ENCODE measurements at regions not wholly inside any gene's neighbourhood (a gene's known extent, or its start where the extent isn't known, plus 50 kb on each side); places are given as distances from the start of the nearest gene placed in this dataset.

- FAIRE-seq (no peak), ATAC-seq (no peak), DNase-seq (ENCODE audit: low spot score) (no peak)
- H3K4me1 ChIP-seq (ENCODE audit: insufficient read depth, low read length) = no peaks in the 10 kb centered on the region
- no peak overlapping the region for H3K27ac ChIP-seq (ENCODE audit: extremely low read length, insufficient read depth, low read length)
- H3K9ac ChIP-seq (ENCODE audit: insufficient read depth, low read depth, low read length) = no peak overlapping the region
- 0% methylated on average over 1 of the region's 1 CpG for WGBS (ENCODE audit: low lambda C conversion rate)
- no peak overlapping the region for H3K4me2 ChIP-seq (ENCODE audit: low read depth, low read length)
- H3K4me3 ChIP-seq (replicated peaks in 1 of 3; ENCODE audit: insufficient read depth in 1 of 3, low read depth in 2 of 3, low read length in 3 of 3) = no peak overlapping the region
- H3K79me2 ChIP-seq (ENCODE audit: insufficient read depth, low read length) = no peaks in the 10 kb centered on the region
- H2AFZ ChIP-seq (ENCODE audit: low read length) = no peak overlapping the region
- CTCF ChIA-PET (ENCODE audit: low intra/inter-chr PET ratio, low total read pairs) = no interaction called here
- intact Hi-C loops (cut with micrococcal nuclease; ENCODE audit: unreplicated experiment) = no loop called here
- no peaks in the 10 kb centered on the region for H3K27me3 ChIP-seq (ENCODE audit: control insufficient read depth in 1 of 2, insufficient read depth in 2 of 2, low read length in 2 of 2)
- POLR2A ChIA-PET = no interaction called here
- TF ChIP-seq ZSCAN9 (CRISPR knock-in tag; IDR thresholded peaks at IDR 0.05; ENCODE audit: borderline replicate concordance) (no peak), ZNF740 (CRISPR knock-in tag; IDR thresholded peaks at IDR 0.05) (no peak), ETV5 (CRISPR knock-in tag; IDR thresholded peaks at IDR 0.05; ENCODE audit: borderline replicate concordance) (no peak), ZNF577 (CRISPR knock-in tag; IDR thresholded peaks at IDR 0.05; ENCODE audit: borderline replicate concordance, low read depth) (no peak), ZBTB3 (CRISPR knock-in tag; IDR thresholded peaks at IDR 0.05; ENCODE audit: borderline replicate concordance, low read depth) (no peak)
- no TSS peak for BruUV-seq (replicated peaks)
- no peaks in the 10 kb centered on the region for H3K36me3 ChIP-seq (replicated peaks in 1 of 2; ENCODE audit: control insufficient read depth in 1 of 2, insufficient read depth in 2 of 2, low read length in 2 of 2)
- no peaks in the 10 kb centered on the region for H3K9me3 ChIP-seq (ENCODE audit: low read length)
- H4K20me1 ChIP-seq (ENCODE audit: insufficient read depth, low read length) = no peaks in the 10 kb centered on the region
- in situ Hi-C loops (cut with HindIII; ENCODE audit: extremely low pct_ligation_motif_present, low pct_unique_long_range_greater_than_20kb) = no loop called here
Observed at GRCh38 chr11:80515097-80515496, 1074.3 kb upstream of the TENM4 start.

- H3K27me3 ChIP-seq (ENCODE audit: control insufficient read depth in 1 of 2, insufficient read depth in 2 of 2, low read length in 2 of 2) = no peaks in the 10 kb centered on the region
- H3K27ac ChIP-seq (ENCODE audit: extremely low read length, insufficient read depth, low read length) = no peak overlapping the region
- TF ChIP-seq HES4 (CRISPR knock-in tag; IDR thresholded peaks at IDR 0.05; ENCODE audit: borderline replicate concordance) = no peak
- TF ChIP-seq SNAPC5 (CRISPR knock-in tag; IDR thresholded peaks at IDR 0.05; ENCODE audit: borderline replicate concordance) = no peak
- TF ChIP-seq MLLT10 (CRISPR knock-in tag; IDR thresholded peaks at IDR 0.05) = no peak
- no peak for TF ChIP-seq ZNF720 (CRISPR knock-in tag; IDR thresholded peaks at IDR 0.05)
- TF ChIP-seq ETV6 (CRISPR knock-in tag; conservative IDR thresholded peaks at IDR 0.05) = no peak
- no peak for TF ChIP-seq DMAP1 (CRISPR knock-in tag; IDR thresholded peaks at IDR 0.05)
- TF ChIP-seq ZNF510 (CRISPR knock-in tag; IDR thresholded peaks at IDR 0.05; ENCODE audit: low read depth) = no peak
- no peak for TF ChIP-seq SKI (IDR thresholded peaks at IDR 0.05; ENCODE audit: partially characterized antibody)
- H3K9ac ChIP-seq (ENCODE audit: insufficient read depth, low read depth, low read length) = no peak overlapping the region
- no peak overlapping the region for H3K4me3 ChIP-seq (replicated peaks in 1 of 3; ENCODE audit: insufficient read depth in 1 of 3, low read depth in 2 of 3, low read length in 3 of 3)
- H3K9me3 ChIP-seq (ENCODE audit: low read length) = no peaks in the 10 kb centered on the region
- ATAC-seq (no peak), DNase-seq (ENCODE audit: low spot score) (no peak), FAIRE-seq (no peak)
- 3% methylated on average over 3 of the region's 3 CpGs for WGBS (ENCODE audit: low lambda C conversion rate)
- no TSS peak for BruUV-seq (replicated peaks)
- ChIA-PET CTCF (ENCODE audit: low intra/inter-chr PET ratio, low total read pairs) (no interaction called here), POLR2A (no interaction called here)
- in situ Hi-C loops (cut with HindIII; ENCODE audit: extremely low pct_ligation_motif_present, low pct_unique_long_range_greater_than_20kb) = no loop called here
- H3K4me1 ChIP-seq (ENCODE audit: insufficient read depth, low read length) = no peaks in the 10 kb centered on the region
- H3K4me2 ChIP-seq (ENCODE audit: low read depth, low read length) = no peak overlapping the region
- no peaks in the 10 kb centered on the region for H3K79me2 ChIP-seq (ENCODE audit: insufficient read depth, low read length)
- no peaks in the 10 kb centered on the region for H4K20me1 ChIP-seq (ENCODE audit: insufficient read depth, low read length)
- intact Hi-C loops (cut with micrococcal nuclease; ENCODE audit: unreplicated experiment) = no loop called here
- H3K36me3 ChIP-seq (replicated peaks in 1 of 2; ENCODE audit: control insufficient read depth in 1 of 2, insufficient read depth in 2 of 2, low read length in 2 of 2) = no peaks in the 10 kb centered on the region
- no peak overlapping the region for H2AFZ ChIP-seq (ENCODE audit: low read length)
Observed at GRCh38 chr11:80512491-80512890, 1071.7 kb upstream of the TENM4 start.
